CD4-positive, alpha-beta memory T cell (primary cell): ENCODE measurements at regions not wholly inside any gene's neighbourhood (a gene's known extent, or its start where the extent isn't known, plus 50 kb on each side); places are given as distances from the start of the nearest gene placed in this dataset.
"Not testable (repeated sequence)": the region's sequence is repeated elsewhere in the genome, so short reads cannot be mapped to it uniquely, and the experiment has no call there.

Experiments
- CTCF ChIA-PET: fragments of 350-600 bp; sonication (Branson Sonifier 250); formaldehyde crosslinking; loops from one replicate; lab custom pipeline; 2021; ENCODE audit warnings: inconsistent platforms; ENCODE audit not compliant: partially characterized antibody; lab: Charles Lee
- POLR2A ChIA-PET: fragments of 350-600 bp; sonication (Branson Sonifier 250); formaldehyde crosslinking; loops from one replicate; lab custom pipeline; 2021; ENCODE audit not compliant: partially characterized antibody; lab: Charles Lee
- DNase-seq, 5 donors: peaks; one replicate each; pipeline versions ENCODE4 v3.0.0 to v3.0.0-alpha.2; 2020 to 2022; ENCODE audit warnings: mixed read lengths in 1 of 5
- H3K27ac ChIP-seq: one replicate; pipeline ENCODE4 v1.7.0; 2013; ENCODE audit warnings: low read depth, low read length
- H3K27me3 ChIP-seq: 2 replicates; pipeline ENCODE4 v1.7.0; 2013; ENCODE audit warnings: mild to moderate bottlenecking, low read length, moderate library complexity; ENCODE audit not compliant: insufficient read depth
- H3K36me3 ChIP-seq: 2 replicates; pipeline ENCODE4 v1.7.0; 2013; ENCODE audit warnings: mild to moderate bottlenecking, low read length, moderate library complexity; ENCODE audit not compliant: insufficient read depth
- H3K4me1 ChIP-seq: 2 replicates; pipeline ENCODE4 v1.7.0; 2013; ENCODE audit warnings: mild to moderate bottlenecking, low read length, moderate library complexity; ENCODE audit not compliant: insufficient read depth
- H3K4me3 ChIP-seq, 2 donors: one replicate each; pipeline ENCODE4 v1.7.0; 2013; ENCODE audit warnings: low read length in 2 of 2, mild to moderate bottlenecking in 1 of 2
- H3K9me3 ChIP-seq, 2 donors: one replicate each; pipeline ENCODE4 v1.7.0; 2013; ENCODE audit warnings: low read length in 2 of 2, control low read depth in 1 of 2; ENCODE audit not compliant: control insufficient read depth in 1 of 2
- H3K27ac Mint-ChIP-seq, 7 donors: one replicate each; pipeline ENCODE4 v1.8.0; 2020 to 2021; ENCODE audit warnings: mixed read lengths in 7 of 7, mild to moderate bottlenecking in 6 of 7, inconsistent platforms in 3 of 7, moderate library complexity in 3 of 7
- H3K27me3 Mint-ChIP-seq, 2 donors: one replicate each; pipeline ENCODE4 v1.8.0; 2020 to 2021; ENCODE audit warnings: mixed read lengths in 2 of 2
- H3K36me3 Mint-ChIP-seq, 2 donors: one replicate each; pipeline ENCODE4 v1.8.0; 2020 to 2021; ENCODE audit warnings: mixed read lengths in 2 of 2, inconsistent platforms in 1 of 2, mild to moderate bottlenecking in 1 of 2
- H3K4me1 Mint-ChIP-seq, 4 donors: one replicate each; pipeline ENCODE4 v1.8.0; 2020 to 2021; ENCODE audit warnings: mixed read lengths in 4 of 4, mild to moderate bottlenecking in 1 of 4
- H3K4me3 Mint-ChIP-seq, 8 donors: one replicate each; pipeline ENCODE4 v1.8.0; 2020 to 2021; ENCODE audit warnings: mixed read lengths in 8 of 8, mild to moderate bottlenecking in 7 of 8, moderate library complexity in 6 of 8, inconsistent platforms in 3 of 8
- H3K9me3 Mint-ChIP-seq, 8 donors: one replicate each; pipeline ENCODE4 v1.8.0; 2020 to 2021; ENCODE audit warnings: mixed read lengths in 8 of 8, mild to moderate bottlenecking in 5 of 8, inconsistent platforms in 3 of 8, moderate library complexity in 1 of 8
- intact Hi-C: fragments of 100-400 bp; cut with micrococcal nuclease; formaldehyde crosslinking; loops from one replicate; pipeline ENCODE4 v1.15.1; 2023

GRCh38 chr2:53114582-53114981 lies 653.0 kb upstream of the CHAC2 start:
- Mint-ChIP-seq H3K4me1 (no peaks in the 10 kb centered on the region), H3K27ac (no peak overlapping the region), H3K36me3 (no peaks in the 10 kb centered on the region), H3K4me3 (no peak overlapping the region), H3K9me3 (peaks cover 0 to 11% (median 6%) of the 10 kb centered on the region in 8 donors), H3K27me3 (no peaks in the 10 kb centered on the region)
- H3K4me3 ChIP-seq, result no peak overlapping the region
- H3K27me3 ChIP-seq, result no peaks in the 10 kb centered on the region
- CTCF ChIA-PET, result no interaction called here
- no peaks in the 10 kb centered on the region for H3K9me3 ChIP-seq
- H3K27ac ChIP-seq, result no peak overlapping the region
- POLR2A ChIA-PET, result no interaction called here
- intact Hi-C loops, result no loop called here
- H3K36me3 ChIP-seq, result no peaks in the 10 kb centered on the region
- no peak for DNase-seq
- no peaks in the 10 kb centered on the region for H3K4me1 ChIP-seq

DNA sequence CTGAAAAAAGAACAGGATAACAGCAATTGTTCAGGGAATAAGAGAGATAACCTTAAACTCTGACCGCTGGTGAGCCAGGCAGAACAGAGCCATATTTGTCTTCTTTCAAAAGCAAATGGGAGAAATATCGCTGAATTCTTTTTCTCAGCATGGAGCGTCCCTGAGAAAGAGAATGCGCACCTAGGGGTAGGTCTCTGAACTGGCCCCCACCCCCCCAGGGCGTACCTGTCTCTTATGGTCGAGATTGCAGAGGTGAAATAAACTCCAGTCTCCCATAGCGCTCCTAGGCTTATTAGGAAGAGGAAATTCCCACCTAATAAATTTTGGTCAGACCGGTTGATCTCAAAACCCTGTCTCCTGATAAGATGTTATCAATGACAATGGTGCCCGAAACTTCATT lies 655.2 kb upstream of the CHAC2 start:
- H3K27ac Mint-ChIP-seq, H3K4me3 Mint-ChIP-seq, H3K4me1 ChIP-seq, H3K36me3 Mint-ChIP-seq, H3K9me3 ChIP-seq, H3K36me3 ChIP-seq, intact Hi-C loops, H3K27me3 Mint-ChIP-seq, H3K27me3 ChIP-seq, H3K4me1 Mint-ChIP-seq, POLR2A ChIA-PET, CTCF ChIA-PET, H3K4me3 ChIP-seq, DNase-seq, H3K27ac ChIP-seq: not testable (repeated sequence)
- peaks cover 0 to 11% (median 6%) of the 10 kb centered on the region in 8 donors for H3K9me3 Mint-ChIP-seq

DNA sequence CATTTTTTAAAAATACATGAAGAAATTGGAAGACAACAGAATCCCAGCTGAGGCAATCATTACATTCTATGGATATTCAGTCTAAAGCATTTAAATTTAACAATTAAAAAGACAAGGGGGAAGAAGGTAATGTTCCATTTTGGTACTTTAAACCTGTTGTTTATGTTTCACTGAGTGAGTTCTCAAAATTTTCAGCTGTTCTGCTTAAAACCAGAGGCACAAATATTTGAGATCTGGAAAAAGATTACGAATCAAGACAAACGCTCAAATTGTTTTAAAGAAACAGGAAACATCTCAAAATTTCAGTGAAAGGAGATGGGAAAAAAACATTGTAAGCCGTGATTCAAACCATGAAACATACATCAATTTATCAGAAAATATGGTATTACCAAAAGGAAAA lies 656.2 kb upstream of the CHAC2 start:
- no peaks in the 10 kb centered on the region for H3K36me3 ChIP-seq
- Mint-ChIP-seq H3K4me3 (no peak overlapping the region), H3K27me3 (no peaks in the 10 kb centered on the region), H3K27ac (no peak overlapping the region), H3K4me1 (no peaks in the 10 kb centered on the region), H3K9me3 (peaks cover 0 to 11% (median 5%) of the 10 kb centered on the region in 8 donors), H3K36me3 (no peaks in the 10 kb centered on the region)
- no peak for DNase-seq
- intact Hi-C loops, result no loop called here
- no peaks in the 10 kb centered on the region for H3K4me1 ChIP-seq
- H3K27me3 ChIP-seq, result no peaks in the 10 kb centered on the region
- H3K4me3 ChIP-seq, result no peak overlapping the region
- ChIA-PET CTCF (no interaction called here), POLR2A (no interaction called here)
- H3K9me3 ChIP-seq, result no peaks in the 10 kb centered on the region
- H3K27ac ChIP-seq, result no peak overlapping the region

GRCh38 chr2:53111004-53111403 lies 656.6 kb upstream of the CHAC2 start:
- H3K27ac Mint-ChIP-seq, result no peak overlapping the region
- intact Hi-C loops, result no loop called here
- no peaks in the 10 kb centered on the region for H3K9me3 ChIP-seq
- CTCF ChIA-PET, result no interaction called here
- POLR2A ChIA-PET, result no interaction called here
- no peaks in the 10 kb centered on the region for H3K4me1 ChIP-seq
- DNase-seq, result no peak
- peaks cover 0 to 11% (median 5%) of the 10 kb centered on the region in 8 donors for H3K9me3 Mint-ChIP-seq
- H3K36me3 ChIP-seq, result no peaks in the 10 kb centered on the region
- no peak overlapping the region for H3K4me3 Mint-ChIP-seq
- no peaks in the 10 kb centered on the region for H3K27me3 ChIP-seq
- H3K36me3 Mint-ChIP-seq, result no peaks in the 10 kb centered on the region
- no peak overlapping the region for H3K27ac ChIP-seq
- no peak overlapping the region for H3K4me3 ChIP-seq
- no peaks in the 10 kb centered on the region for H3K4me1 Mint-ChIP-seq
- H3K27me3 Mint-ChIP-seq, result no peaks in the 10 kb centered on the region

- intact Hi-C loops, result no loop called here
- Histone ChIP-seq H3K4me3 (no peak overlapping the region), H3K27me3 (no peaks in the 10 kb centered on the region), H3K4me1 (no peaks in the 10 kb centered on the region), H3K27ac (no peak overlapping the region), H3K36me3 (no peaks in the 10 kb centered on the region), H3K9me3 (no peaks in the 10 kb centered on the region)
- CTCF ChIA-PET, result no interaction called here
- Mint-ChIP-seq H3K27ac (no peak overlapping the region), H3K9me3 (peaks cover 0 to 11% (median 5%) of the 10 kb centered on the region in 8 donors), H3K27me3 (no peaks in the 10 kb centered on the region), H3K36me3 (no peaks in the 10 kb centered on the region), H3K4me1 (no peaks in the 10 kb centered on the region), H3K4me3 (no peak overlapping the region)
- DNase-seq, result no peak
- POLR2A ChIA-PET, result no interaction called here
Observed at GRCh38 chr2:53108246-53108645, 659.4 kb upstream of the CHAC2 start.

- no peak overlapping the region for H3K4me3 ChIP-seq
- CTCF ChIA-PET, result no interaction called here
- H3K27ac ChIP-seq, result no peak overlapping the region
- Mint-ChIP-seq H3K27ac (no peak overlapping the region), H3K36me3 (no peaks in the 10 kb centered on the region), H3K4me1 (no peaks in the 10 kb centered on the region), H3K9me3 (peaks cover 0 to 2% (median 0%) of the 10 kb centered on the region in 8 donors), H3K4me3 (no peak overlapping the region), H3K27me3 (no peaks in the 10 kb centered on the region)
- intact Hi-C loops, result no loop called here
- no peaks in the 10 kb centered on the region for H3K27me3 ChIP-seq
- H3K36me3 ChIP-seq, result no peaks in the 10 kb centered on the region
- DNase-seq, result no peak
- no peaks in the 10 kb centered on the region for H3K4me1 ChIP-seq
- POLR2A ChIA-PET, result no interaction called here
- H3K9me3 ChIP-seq, result no peaks in the 10 kb centered on the region
Observed at GRCh38 chr2:53104263-53104662, 663.3 kb upstream of the CHAC2 start.

- DNase-seq, result no peak
- Histone ChIP-seq H3K4me3 (no peak overlapping the region), H3K9me3 (no peaks in the 10 kb centered on the region), H3K27ac (no peak overlapping the region), H3K36me3 (no peaks in the 10 kb centered on the region), H3K27me3 (no peaks in the 10 kb centered on the region), H3K4me1 (no peaks in the 10 kb centered on the region)
- CTCF ChIA-PET, result no interaction called here
- no peaks in the 10 kb centered on the region for H3K36me3 Mint-ChIP-seq
- POLR2A ChIA-PET, result no interaction called here
- no peak overlapping the region for H3K4me3 Mint-ChIP-seq
- intact Hi-C loops, result no loop called here
- no peaks in the 10 kb centered on the region for H3K4me1 Mint-ChIP-seq
- H3K9me3 Mint-ChIP-seq, result peaks cover 0 to 2% (median 0%) of the 10 kb centered on the region in 8 donors
- no peak overlapping the region for H3K27ac Mint-ChIP-seq
- no peaks in the 10 kb centered on the region for H3K27me3 Mint-ChIP-seq
Observed at GRCh38 chr2:53103679-53104078, 663.9 kb upstream of the CHAC2 start.

DNA sequence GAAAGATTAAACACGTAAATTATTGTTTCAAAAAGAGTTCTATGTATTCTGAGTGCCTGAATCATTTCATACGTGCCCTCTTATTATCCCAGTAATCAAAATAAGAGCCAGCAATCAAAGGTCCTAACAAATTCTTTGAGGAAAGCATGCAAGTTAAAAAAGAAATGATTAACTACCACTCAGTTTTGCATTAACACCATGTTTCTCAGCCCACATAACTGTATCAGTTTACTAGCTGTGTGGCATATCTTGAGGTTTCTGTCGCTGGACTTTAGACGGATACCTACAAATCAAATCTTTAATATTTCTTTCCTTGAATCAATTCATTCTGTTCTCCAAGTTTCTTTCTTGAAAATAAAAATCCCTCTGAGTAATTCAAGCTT lies 668.9 kb upstream of the CHAC2 start:
- Mint-ChIP-seq H3K4me3 (no peak overlapping the region), H3K9me3 (peaks cover 0 to 2% (median 0%) of the 10 kb centered on the region in 8 donors), H3K36me3 (no peaks in the 10 kb centered on the region), H3K4me1 (no peaks in the 10 kb centered on the region), H3K27ac (no peak overlapping the region), H3K27me3 (no peaks in the 10 kb centered on the region)
- Histone ChIP-seq H3K4me1 (no peaks in the 10 kb centered on the region), H3K4me3 (no peak overlapping the region), H3K27ac (no peak overlapping the region), H3K9me3 (no peaks in the 10 kb centered on the region), H3K36me3 (no peaks in the 10 kb centered on the region), H3K27me3 (no peaks in the 10 kb centered on the region)
- intact Hi-C loops, result no loop called here
- no peak for DNase-seq
- ChIA-PET CTCF (no interaction called here), POLR2A (no interaction called here)
